Right atrium auricular region (tissue), 2 donors: ENCODE measurements at regions not wholly inside any gene's neighbourhood (a gene's known extent, or its start where the extent isn't known, plus 50 kb on each side); places are given as distances from the start of the nearest gene placed in this dataset.
"Not testable (repeated sequence)": the region's sequence is repeated elsewhere in the genome, so short reads cannot be mapped to it uniquely, and the experiment has no call there.

Experiments
- DNase-seq: peaks from one replicate; pipeline ENCODE4 v3.0.0-alpha.2; 2019; ENCODE audit warnings: low spot score
- H3K27ac ChIP-seq, 2 donors: fragments of 200-600 bp; sonication (generic); 1 replicate in 1 of 2; 2 replicates in 1 of 2; pipeline ENCODE4 v1.5.1; 2016 to 2019
- H3K27me3 ChIP-seq, 2 donors: fragments of 200-600 bp; sonication (generic); one replicate each; pipeline versions ENCODE4 v1.5.1 to v1.6.0; 2017 to 2019
- H3K36me3 ChIP-seq: fragments of 200-600 bp; sonication (generic); one replicate; pipeline ENCODE4 v1.5.1; 2016
- H3K4me1 ChIP-seq, 2 donors: fragments of 200-600 bp; sonication (generic); one replicate each; pipeline versions ENCODE4 v1.5.1 to v1.6.0; 2017 to 2019
- H3K4me3 ChIP-seq, 2 donors: fragments of 200-600 bp; sonication (generic); 1 replicate in 1 of 2; 2 replicates in 1 of 2; pipeline ENCODE4 v1.5.1; 2017 to 2019; ENCODE audit warnings: mild to moderate bottlenecking in 1 of 2, moderate library complexity in 1 of 2
- H3K9me3 ChIP-seq, 2 donors: fragments of 200-600 bp; sonication (generic); one replicate each; pipeline ENCODE4 v1.5.1; 2019
- CTCF ChIP-seq, 2 donors: fragments of 200-600 bp; sonication (generic); IDR thresholded peaks; one replicate each; pipeline ENCODE4 v1.5.1; 2019; ENCODE audit warnings: antibody characterized with exemption in 2 of 2

- Histone ChIP-seq H3K27me3 (no peaks in the 10 kb centered on the region), H3K9me3 (no peaks in the 10 kb centered on the region), H3K4me3 (no peak overlapping the region), H3K27ac (no peak overlapping the region), H3K4me1 (no peaks in the 10 kb centered on the region), H3K36me3 (no peaks in the 10 kb centered on the region)
- no peak for TF ChIP-seq CTCF (IDR thresholded peaks at IDR 0.05)
- no peak for DNase-seq
Observed at GRCh38 chr5:2810644-2811043, 59.2 kb upstream of the IRX2 start.

GRCh38 chr5:2807244-2807643 lies 55.8 kb upstream of the IRX2 start:
- H3K27ac ChIP-seq, H3K9me3 ChIP-seq, DNase-seq: not testable (repeated sequence)

GRCh38 chr5:2806176-2806575 lies 54.7 kb upstream of the IRX2 start:
- TF ChIP-seq CTCF (IDR thresholded peaks at IDR 0.05) = no peak
- DNase-seq = no peak
- H3K9me3 ChIP-seq = no peaks in the 10 kb centered on the region
- no peaks in the 10 kb centered on the region for H3K27me3 ChIP-seq
- no peak overlapping the region for H3K27ac ChIP-seq
- H3K4me3 ChIP-seq = no peak overlapping the region
- H3K4me1 ChIP-seq = no peaks in the 10 kb centered on the region
- no peaks in the 10 kb centered on the region for H3K36me3 ChIP-seq

More at GRCh38 chr5:2807244-2807643, 55.8 kb upstream of the IRX2 start:
- not testable (repeated sequence) for H3K4me3 ChIP-seq, H3K4me1 ChIP-seq, H3K36me3 ChIP-seq, H3K27me3 ChIP-seq

- no peak overlapping the region for H3K27ac ChIP-seq
- H3K9me3 ChIP-seq = no peaks in the 10 kb centered on the region
- no peaks in the 10 kb centered on the region for H3K4me1 ChIP-seq
- TF ChIP-seq CTCF (IDR thresholded peaks at IDR 0.05) = no peak
- no peak for DNase-seq
- no peak overlapping the region for H3K4me3 ChIP-seq
- H3K36me3 ChIP-seq = no peaks in the 10 kb centered on the region
- H3K27me3 ChIP-seq = no peaks in the 10 kb centered on the region
Observed at GRCh38 chr5:2805080-2805479, 53.6 kb upstream of the IRX2 start.

- H3K27ac ChIP-seq = no peak overlapping the region
- no peaks in the 10 kb centered on the region for H3K4me1 ChIP-seq
- H3K4me3 ChIP-seq = no peak overlapping the region
- H3K27me3 ChIP-seq = no peaks in the 10 kb centered on the region
- no peaks in the 10 kb centered on the region for H3K9me3 ChIP-seq
- no peak for TF ChIP-seq CTCF (IDR thresholded peaks at IDR 0.05)
- H3K36me3 ChIP-seq = no peaks in the 10 kb centered on the region
- no peak for DNase-seq
Observed at GRCh38 chr5:2803751-2804150, 52.3 kb upstream of the IRX2 start.

- no peak for TF ChIP-seq CTCF (IDR thresholded peaks at IDR 0.05)
- no peak overlapping the region for H3K27ac ChIP-seq
- H3K36me3 ChIP-seq = no peaks in the 10 kb centered on the region
- no peaks in the 10 kb centered on the region for H3K9me3 ChIP-seq
- no peaks in the 10 kb centered on the region for H3K4me1 ChIP-seq
- H3K27me3 ChIP-seq = no peaks in the 10 kb centered on the region
- no peak overlapping the region for H3K4me3 ChIP-seq
- DNase-seq = no peak
Observed at GRCh38 chr5:2802693-2803365, 51.4 kb upstream of the IRX2 start.
